Fibroblast of lung (primary cell): ENCODE measurements at regions not wholly inside any gene's neighbourhood (a gene's known extent, or its start where the extent isn't known, plus 50 kb on each side); places are given as distances from the start of the nearest gene placed in this dataset.

ENCODE experiments used
- DNase-seq, 2 donors: peaks; one replicate each; pipeline versions ENCODE4 v3.0.0 to v3.0.0-alpha.2; 2010; ENCODE audit warnings: low read depth in 2 of 2
- H2AFZ ChIP-seq: 2 replicates; pipeline ENCODE4 v1.5.1; 2012; ENCODE audit warnings: low read length, control low read depth, inconsistent platforms
- H3K27ac ChIP-seq: 2 replicates; pipeline ENCODE4 v1.5.1; 2011; ENCODE audit warnings: low read length, control low read depth; ENCODE audit not compliant: insufficient read depth
- H3K27me3 ChIP-seq: 2 replicates; pipeline ENCODE4 v1.5.1; 2011; ENCODE audit warnings: mild to moderate bottlenecking, low read length; ENCODE audit not compliant: control insufficient read depth, insufficient read depth
- H3K36me3 ChIP-seq: 2 replicates; pipeline ENCODE4 v1.5.1; 2011; ENCODE audit warnings: low read length; ENCODE audit not compliant: control insufficient read depth, insufficient read depth
- H3K4me1 ChIP-seq: 2 replicates; pipeline ENCODE4 v1.5.1; 2011; ENCODE audit warnings: low read length; ENCODE audit not compliant: control insufficient read depth, insufficient read depth; ENCODE audit errors: extremely low read depth
- H3K4me2 ChIP-seq: 2 replicates; pipeline ENCODE4 v1.5.1; 2011; ENCODE audit warnings: low read length, control low read depth; ENCODE audit not compliant: insufficient read depth; ENCODE audit errors: extremely low read depth
- H3K4me3 ChIP-seq, 4 experiments: fragments of 200-600 bp in 1 of 4; sonication (generic) in 1 of 4; replicated peaks in 1 of 4; 2 replicates each; pipeline ENCODE4 v1.5.1; 2011 to 2016; ENCODE audit warnings: low read length in 4 of 4, low read depth in 3 of 4, mild to moderate bottlenecking in 3 of 4, control low read depth in 2 of 4, inconsistent platforms in 1 of 4, mixed read lengths in 1 of 4; ENCODE audit not compliant: insufficient read depth in 1 of 4; ENCODE audit errors: control extremely low read depth in 1 of 4
- H3K79me2 ChIP-seq: 2 replicates; pipeline ENCODE4 v1.5.1; 2012; ENCODE audit warnings: mild to moderate bottlenecking, low read length, inconsistent platforms; ENCODE audit not compliant: control insufficient read depth, insufficient read depth
- H3K9ac ChIP-seq: 2 replicates; pipeline ENCODE4 v1.5.1; 2011; ENCODE audit warnings: mild to moderate bottlenecking, low read length, control low read depth; ENCODE audit not compliant: insufficient read depth
- H3K9me3 ChIP-seq: 2 replicates; pipeline ENCODE4 v1.5.1; 2012; ENCODE audit warnings: low read depth, low read length; ENCODE audit not compliant: control insufficient read depth, insufficient read depth
- H4K20me1 ChIP-seq: 2 replicates; pipeline ENCODE4 v1.5.1; 2011; ENCODE audit warnings: low read length; ENCODE audit not compliant: control insufficient read depth, insufficient read depth; ENCODE audit errors: extremely low read depth
- CTCF ChIP-seq, 2 donors: IDR thresholded peaks in 1 of 2; conservative IDR thresholded peaks in 1 of 2; 1 replicate in 1 of 2; 2 replicates in 1 of 2; pipeline ENCODE4 v1.5.1; 2011 to 2012; ENCODE audit warnings: low read length in 2 of 2, control low read depth in 1 of 2, inconsistent platforms in 1 of 2, low read depth in 1 of 2, mild to moderate bottlenecking in 1 of 2
- EZH2 ChIP-seq: IDR thresholded peaks from 2 replicates; pipeline ENCODE4 v1.5.1; 2012; ENCODE audit warnings: low read length, control low read depth, mild to moderate bottlenecking; ENCODE audit errors: missing control alignments

- Histone ChIP-seq H3K36me3 (no peaks in the 10 kb centered on the region), H3K4me3 (no peak overlapping the region), H3K79me2 (no peaks in the 10 kb centered on the region), H3K27me3 (no peaks in the 10 kb centered on the region), H3K9ac (no peak overlapping the region), H3K4me2 (no peak overlapping the region), H3K4me1 (no peaks in the 10 kb centered on the region), H4K20me1 (no peaks in the 10 kb centered on the region), H2AFZ (no peak overlapping the region), H3K9me3 (no peaks in the 10 kb centered on the region), H3K27ac (no peak overlapping the region)
- no peak for DNase-seq
- TF ChIP-seq CTCF (conservative IDR thresholded peaks at IDR 0.05 in 1 of 2, IDR thresholded peaks at IDR 0.05 in 1 of 2; ENCODE audit: low read depth in 1 of 2, low read length in 2 of 2) (no peak), EZH2 (no peak)
Measured at GRCh38 chr11:92098172-92098571, 126.4 kb upstream of the FAT3 start.

DNA sequence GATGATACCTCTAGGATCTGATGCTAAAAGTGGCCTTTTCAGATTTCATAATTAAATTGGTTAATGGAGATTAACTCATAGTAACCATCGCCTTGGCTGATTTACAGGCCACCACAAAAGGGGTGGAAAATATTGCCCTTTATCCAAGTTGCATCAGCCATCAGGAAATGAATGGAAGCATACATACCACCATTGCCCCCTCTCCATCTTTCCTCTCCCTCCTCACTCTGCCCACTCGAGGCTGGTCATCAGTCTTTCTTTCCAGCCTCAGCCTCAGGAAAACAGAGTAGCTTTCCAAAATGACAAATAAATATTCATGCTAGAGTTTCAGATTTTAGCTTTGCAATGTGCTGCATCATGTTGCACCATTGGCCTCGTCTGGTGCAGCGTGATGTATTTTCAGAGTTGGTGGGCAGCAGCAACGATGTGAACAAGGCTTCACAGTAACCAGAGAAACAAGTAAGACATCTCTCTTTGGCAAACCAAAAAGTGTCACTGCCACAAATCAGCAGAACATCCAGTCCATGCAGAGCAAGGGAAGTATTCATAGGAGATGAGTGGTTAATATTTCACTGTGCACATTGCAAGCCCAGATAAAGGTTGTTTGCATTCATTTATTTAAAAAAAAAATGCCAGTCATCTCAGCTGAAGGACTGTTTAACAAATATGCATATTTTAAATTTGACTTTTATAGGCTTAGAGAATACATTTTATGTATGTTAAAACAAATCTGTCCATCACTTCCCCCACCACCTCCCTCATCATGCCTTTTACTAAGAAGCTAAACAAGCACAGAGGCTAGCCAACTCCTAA, 136.7 kb upstream of the FAT3 start:
- Histone ChIP-seq H3K4me1 (no peaks in the 10 kb centered on the region), H2AFZ (no peak overlapping the region), H3K4me3 (no peak overlapping the region), H3K9me3 (no peaks in the 10 kb centered on the region), H3K27ac (no peak overlapping the region), H3K9ac (no peak overlapping the region), H3K79me2 (no peaks in the 10 kb centered on the region), H3K27me3 (no peaks in the 10 kb centered on the region), H3K36me3 (no peaks in the 10 kb centered on the region), H4K20me1 (no peaks in the 10 kb centered on the region), H3K4me2 (no peak overlapping the region)
- TF ChIP-seq CTCF (conservative IDR thresholded peaks at IDR 0.05 in 1 of 2, IDR thresholded peaks at IDR 0.05 in 1 of 2; ENCODE audit: low read depth in 1 of 2, low read length in 2 of 2) (no peak), EZH2 (no peak)
- no peak for DNase-seq

DNA sequence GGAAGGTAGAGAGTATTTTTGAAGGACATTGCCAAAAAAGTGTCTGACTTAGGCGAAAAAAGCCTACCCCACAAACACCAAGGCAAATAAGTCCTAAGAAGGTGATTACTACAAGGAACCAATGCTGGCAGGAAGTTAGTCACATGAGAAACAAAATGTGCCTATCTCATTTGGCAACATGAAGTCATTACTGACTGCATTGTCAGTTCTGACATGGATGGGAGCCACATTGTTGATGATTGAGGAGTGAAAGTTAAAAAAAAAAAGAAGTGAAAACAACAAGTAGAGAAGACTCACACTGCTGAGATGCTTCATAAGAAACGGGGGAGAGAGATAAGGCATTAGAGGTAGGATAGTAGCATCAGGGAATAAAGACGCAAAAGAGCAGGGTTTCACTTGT, 141.5 kb upstream of the FAT3 start:
- Histone ChIP-seq H3K27ac (no peak overlapping the region), H3K4me3 (no peak overlapping the region), H4K20me1 (no peaks in the 10 kb centered on the region), H3K9ac (no peak overlapping the region), H2AFZ (no peak overlapping the region), H3K9me3 (no peaks in the 10 kb centered on the region), H3K4me1 (no peaks in the 10 kb centered on the region), H3K36me3 (no peaks in the 10 kb centered on the region), H3K79me2 (no peaks in the 10 kb centered on the region), H3K4me2 (no peak overlapping the region), H3K27me3 (no peaks in the 10 kb centered on the region)
- TF ChIP-seq CTCF (conservative IDR thresholded peaks at IDR 0.05 in 1 of 2, IDR thresholded peaks at IDR 0.05 in 1 of 2; ENCODE audit: low read depth in 1 of 2, low read length in 2 of 2) (no peak), EZH2 (no peak)
- DNase-seq: no peak
